Esophagus squamous epithelium (tissue), 5 donors: ENCODE measurements at regions not wholly inside any gene's neighbourhood (a gene's known extent, or its start where the extent isn't known, plus 50 kb on each side); places are given as distances from the start of the nearest gene placed in this dataset.

ENCODE experiments used
- DNase-seq: peaks from one replicate; lab custom pipeline; 2025; lab: John Stamatoyannopoulos, UW
- H3K27ac ChIP-seq, 4 donors: fragments of 200-600 bp; sonication (generic); one replicate each; pipeline ENCODE4 v1.5.1; 2016 to 2019; ENCODE audit warnings: mild to moderate bottlenecking in 1 of 4
- H3K27me3 ChIP-seq, 4 donors: fragments of 200-600 bp; sonication (generic); 1 replicate in 3 of 4; 2 replicates in 1 of 4; pipeline versions ENCODE4 v1.5.1 to v1.6.0; 2017 to 2021; ENCODE audit warnings: antibody characterized with exemption in 1 of 4
- H3K36me3 ChIP-seq, 3 donors: fragments of 200-600 bp; sonication (generic); one replicate each; pipeline ENCODE4 v1.5.1; 2016 to 2019
- H3K4me1 ChIP-seq, 3 donors: fragments of 200-600 bp; sonication (generic); one replicate each; pipeline ENCODE4 v1.5.1; 2017 to 2019
- H3K4me3 ChIP-seq, 4 donors: fragments of 200-600 bp; sonication (generic); 1 replicate in 3 of 4; 2 replicates in 1 of 4; pipeline ENCODE4 v1.5.1; 2016 to 2019; ENCODE audit warnings: mild to moderate bottlenecking in 2 of 4, moderate library complexity in 1 of 4
- H3K9me3 ChIP-seq, 3 donors: fragments of 200-600 bp; sonication (generic); one replicate each; pipeline ENCODE4 v1.5.1; 2016 to 2019
- POLR2A ChIP-seq, 4 donors: fragments of 450-650 bp; IDR thresholded peaks; one replicate each; pipeline ENCODE4 v1.6.1; 2017; ENCODE audit warnings: antibody characterized with exemption in 4 of 4, mild to moderate bottlenecking in 4 of 4, moderate library complexity in 3 of 4
- WGBS, 2 donors: methylation state at CpG; one replicate each; pipeline ENCODE4 v1.1.5; 2018; 5-methylcytosine and 5-hydroxymethylcytosine counted together
- intact Hi-C: fragments of 100-400 bp; cut with DNase I; formaldehyde crosslinking; loops from one replicate; pipeline ENCODE4 v1.15.0; 2022
- TF ChIP-seq, protein P1 (sequence below), 6 experiments: fragments of 450-650 bp in 4 of 6; fragments of 200-600 bp in 2 of 6; sonication (generic) in 2 of 6; IDR thresholded peaks; one replicate each; pipeline ENCODE4 v1.5.1; 2016 to 2019; ENCODE audit warnings: antibody characterized with exemption in 6 of 6, mild to moderate bottlenecking in 4 of 6, moderate library complexity in 4 of 6
- donor health status: DM: yes; HTN: yes; CAD: no.

- no peak for TF ChIP-seq POLR2A (IDR thresholded peaks at IDR 0.05)
- TF ChIP-seq, protein P1, sequence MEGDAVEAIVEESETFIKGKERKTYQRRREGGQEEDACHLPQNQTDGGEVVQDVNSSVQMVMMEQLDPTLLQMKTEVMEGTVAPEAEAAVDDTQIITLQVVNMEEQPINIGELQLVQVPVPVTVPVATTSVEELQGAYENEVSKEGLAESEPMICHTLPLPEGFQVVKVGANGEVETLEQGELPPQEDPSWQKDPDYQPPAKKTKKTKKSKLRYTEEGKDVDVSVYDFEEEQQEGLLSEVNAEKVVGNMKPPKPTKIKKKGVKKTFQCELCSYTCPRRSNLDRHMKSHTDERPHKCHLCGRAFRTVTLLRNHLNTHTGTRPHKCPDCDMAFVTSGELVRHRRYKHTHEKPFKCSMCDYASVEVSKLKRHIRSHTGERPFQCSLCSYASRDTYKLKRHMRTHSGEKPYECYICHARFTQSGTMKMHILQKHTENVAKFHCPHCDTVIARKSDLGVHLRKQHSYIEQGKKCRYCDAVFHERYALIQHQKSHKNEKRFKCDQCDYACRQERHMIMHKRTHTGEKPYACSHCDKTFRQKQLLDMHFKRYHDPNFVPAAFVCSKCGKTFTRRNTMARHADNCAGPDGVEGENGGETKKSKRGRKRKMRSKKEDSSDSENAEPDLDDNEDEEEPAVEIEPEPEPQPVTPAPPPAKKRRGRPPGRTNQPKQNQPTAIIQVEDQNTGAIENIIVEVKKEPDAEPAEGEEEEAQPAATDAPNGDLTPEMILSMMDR (IDR thresholded peaks at IDR 0.05) = no peak
- Histone ChIP-seq H3K27me3 (no peaks in the 10 kb centered on the region), H3K4me3 (no peak overlapping the region), H3K4me1 (no peaks in the 10 kb centered on the region), H3K36me3 (no peaks in the 10 kb centered on the region), H3K27ac (no peak overlapping the region), H3K9me3 (no peaks in the 10 kb centered on the region)
- WGBS, 2 donors = 56 to 58% methylated on average over 2 of the region's 2 CpGs
- no peak for DNase-seq
- intact Hi-C loops = no loop called here
These were observed 59.8 kb upstream of the GPM6A start for GRCh38 chr4:175871774-175872405.

- intact Hi-C loops = no loop called here
- no peak overlapping the region for H3K27ac ChIP-seq
- H3K4me1 ChIP-seq = no peaks in the 10 kb centered on the region
- DNase-seq = no peak
- H3K4me3 ChIP-seq = no peak overlapping the region
- 63 to 64% methylated on average over 1 of the region's 1 CpG for WGBS, 2 donors
- no peaks in the 10 kb centered on the region for H3K27me3 ChIP-seq
- no peaks in the 10 kb centered on the region for H3K36me3 ChIP-seq
- peaks cover 0 to 9% (median 0%) of the 10 kb centered on the region in 3 donors for H3K9me3 ChIP-seq
- TF ChIP-seq, protein P1 (IDR thresholded peaks at IDR 0.05) = no peak
- TF ChIP-seq POLR2A (IDR thresholded peaks at IDR 0.05) = no peak
These were observed 61.6 kb upstream of the GPM6A start for GRCh38 chr4:175873707-175874106.

GRCh38 chr4:175874306-175874705, 62.2 kb upstream of the GPM6A start:
- Histone ChIP-seq H3K4me1 (no peaks in the 10 kb centered on the region), H3K36me3 (no peaks in the 10 kb centered on the region), H3K27ac (no peak overlapping the region), H3K9me3 (peaks cover 0 to 10% (median 0%) of the 10 kb centered on the region in 3 donors), H3K27me3 (no peaks in the 10 kb centered on the region), H3K4me3 (no peak overlapping the region)
- 36 to 45% methylated on average over 5 of the region's 5 CpGs for WGBS, 2 donors
- no peak for DNase-seq
- intact Hi-C loops = no loop called here
- TF ChIP-seq POLR2A (IDR thresholded peaks at IDR 0.05) = no peak
- TF ChIP-seq, protein P1 (IDR thresholded peaks at IDR 0.05) = no peak

DNA sequence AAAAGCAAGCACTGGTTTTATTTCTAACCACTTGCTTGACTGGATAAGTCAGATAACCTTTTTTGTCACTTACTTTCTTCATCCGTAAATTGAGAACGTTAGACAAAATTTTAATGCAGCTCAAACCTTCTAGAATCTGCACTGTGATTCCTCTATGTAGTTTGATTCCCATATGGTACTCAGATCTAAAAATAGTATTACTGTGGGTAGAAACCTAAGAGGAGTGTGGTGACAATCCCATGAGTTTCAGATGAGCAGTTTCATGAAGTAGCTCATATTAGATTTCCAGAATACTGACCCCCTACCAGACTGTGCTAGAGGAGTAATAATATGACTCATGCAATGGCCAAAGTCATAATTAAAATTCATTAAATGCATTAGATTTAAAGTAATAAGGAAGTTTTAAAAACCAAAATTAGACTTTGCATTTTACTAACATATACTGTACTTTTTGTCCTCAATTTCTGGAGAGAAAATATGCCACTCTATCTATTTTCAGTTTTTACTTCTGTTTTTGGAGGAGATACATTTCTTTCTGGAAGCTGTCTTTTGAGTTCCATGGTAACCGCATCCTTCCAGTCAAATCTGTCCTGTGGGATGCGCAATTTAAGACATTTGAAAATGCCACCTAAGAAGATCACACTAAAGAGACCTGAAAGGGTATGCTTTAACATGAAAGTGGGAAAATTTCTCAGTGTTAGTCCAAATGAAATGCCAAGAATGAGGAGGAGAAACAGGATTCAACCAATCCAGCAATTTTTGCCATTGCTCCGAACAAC, 64.1 kb upstream of the GPM6A start:
- DNase-seq = no peak
- Histone ChIP-seq H3K4me1 (no peaks in the 10 kb centered on the region), H3K4me3 (no peak overlapping the region), H3K9me3 (peaks cover 0 to 10% (median 0%) of the 10 kb centered on the region in 3 donors), H3K27ac (no peak overlapping the region), H3K36me3 (no peaks in the 10 kb centered on the region), H3K27me3 (no peaks in the 10 kb centered on the region)
- WGBS, 2 donors = 92 to 95% methylated on average over 5 of the region's 5 CpGs
- TF ChIP-seq POLR2A (IDR thresholded peaks at IDR 0.05) = no peak
- TF ChIP-seq, protein P1 (IDR thresholded peaks at IDR 0.05) = no peak
- intact Hi-C loops = no loop called here

DNA sequence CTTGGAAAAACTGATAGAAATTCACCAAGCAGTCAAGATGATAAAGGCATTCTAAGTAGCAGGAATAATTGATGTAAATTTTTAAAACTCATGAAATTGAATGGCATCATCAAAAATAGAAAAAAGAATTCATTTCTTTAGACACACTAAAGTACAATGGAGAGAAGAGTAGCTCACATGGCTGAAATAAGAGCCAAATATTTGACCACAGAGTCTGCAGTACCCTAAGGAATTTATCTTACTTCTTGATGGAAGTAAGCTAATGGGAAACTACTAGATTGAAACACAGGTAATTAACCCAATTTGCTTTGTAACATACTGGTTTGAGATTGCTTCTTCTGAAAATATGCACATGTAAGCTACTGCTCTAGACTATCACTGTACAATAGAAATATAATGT, 70.8 kb upstream of the GPM6A start:
- Histone ChIP-seq H3K4me1 (no peaks in the 10 kb centered on the region), H3K27ac (no peak overlapping the region), H3K36me3 (no peaks in the 10 kb centered on the region), H3K4me3 (no peak overlapping the region), H3K27me3 (no peaks in the 10 kb centered on the region), H3K9me3 (peaks cover 0 to 9% (median 0%) of the 10 kb centered on the region in 3 donors)
- TF ChIP-seq, protein P1 (IDR thresholded peaks at IDR 0.05) = no peak
- no peak for TF ChIP-seq POLR2A (IDR thresholded peaks at IDR 0.05)
- DNase-seq = no peak
- intact Hi-C loops = no loop called here
